ENCODE measurements at regions not wholly inside any gene's neighbourhood (a gene's known extent, or its start where the extent isn't known, plus 50 kb on each side); places are given as distances from the start of the nearest gene placed in this dataset.

DNA sequence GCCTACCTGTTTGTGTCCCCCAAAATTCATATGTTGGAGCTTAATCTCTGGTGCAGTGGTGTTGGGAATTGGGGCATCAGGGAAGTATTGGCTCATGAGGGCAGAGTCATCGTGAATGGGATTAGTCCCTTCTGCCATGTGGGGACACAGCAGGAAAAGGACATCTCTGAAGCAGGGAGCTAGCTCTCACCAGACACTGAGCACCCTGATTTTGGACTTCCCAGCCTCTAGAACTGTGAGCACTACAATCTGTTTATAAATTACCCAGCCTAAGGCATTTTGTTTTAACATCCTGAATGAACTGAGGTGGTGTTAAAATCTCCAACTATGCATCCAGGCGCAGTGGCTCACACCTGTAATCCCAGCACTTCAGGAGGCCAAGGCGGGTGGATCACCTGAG lies 206.0 kb downstream of the SEC14L1 start:
- DNase-seq (ENCODE audit: extremely low spot score) = peak; percentile 21
- no peaks in the 10 kb centered on the region for H3K27me3 ChIP-seq
- H3K9me3 ChIP-seq = no peaks in the 10 kb centered on the region
- no peaks in the 10 kb centered on the region for H3K36me3 ChIP-seq
- TF ChIP-seq, protein P1, sequence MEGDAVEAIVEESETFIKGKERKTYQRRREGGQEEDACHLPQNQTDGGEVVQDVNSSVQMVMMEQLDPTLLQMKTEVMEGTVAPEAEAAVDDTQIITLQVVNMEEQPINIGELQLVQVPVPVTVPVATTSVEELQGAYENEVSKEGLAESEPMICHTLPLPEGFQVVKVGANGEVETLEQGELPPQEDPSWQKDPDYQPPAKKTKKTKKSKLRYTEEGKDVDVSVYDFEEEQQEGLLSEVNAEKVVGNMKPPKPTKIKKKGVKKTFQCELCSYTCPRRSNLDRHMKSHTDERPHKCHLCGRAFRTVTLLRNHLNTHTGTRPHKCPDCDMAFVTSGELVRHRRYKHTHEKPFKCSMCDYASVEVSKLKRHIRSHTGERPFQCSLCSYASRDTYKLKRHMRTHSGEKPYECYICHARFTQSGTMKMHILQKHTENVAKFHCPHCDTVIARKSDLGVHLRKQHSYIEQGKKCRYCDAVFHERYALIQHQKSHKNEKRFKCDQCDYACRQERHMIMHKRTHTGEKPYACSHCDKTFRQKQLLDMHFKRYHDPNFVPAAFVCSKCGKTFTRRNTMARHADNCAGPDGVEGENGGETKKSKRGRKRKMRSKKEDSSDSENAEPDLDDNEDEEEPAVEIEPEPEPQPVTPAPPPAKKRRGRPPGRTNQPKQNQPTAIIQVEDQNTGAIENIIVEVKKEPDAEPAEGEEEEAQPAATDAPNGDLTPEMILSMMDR (IDR thresholded peaks at IDR 0.05) = no peak
- no peak for TF ChIP-seq EP300 (IDR thresholded peaks at IDR 0.05)
- no peak for TF ChIP-seq POLR2A (IDR thresholded peaks at IDR 0.05; ENCODE audit: low read depth)
- TF ChIP-seq POLR2AphosphoS5 (IDR thresholded peaks at IDR 0.05) = no peak
- WGBS = 100% methylated on average over 3 of the region's 3 CpGs
- H3K27ac ChIP-seq (replicated peaks in 1 of 4) = no peak overlapping the region
- H3K4me1 ChIP-seq = peaks cover 22 to 36% (median 27%) of the 10 kb centered on the region in 4 donors
- intact Hi-C loops (cut with DNase I) = no loop called here
- H3K4me3 ChIP-seq = no peak overlapping the region

DNA sequence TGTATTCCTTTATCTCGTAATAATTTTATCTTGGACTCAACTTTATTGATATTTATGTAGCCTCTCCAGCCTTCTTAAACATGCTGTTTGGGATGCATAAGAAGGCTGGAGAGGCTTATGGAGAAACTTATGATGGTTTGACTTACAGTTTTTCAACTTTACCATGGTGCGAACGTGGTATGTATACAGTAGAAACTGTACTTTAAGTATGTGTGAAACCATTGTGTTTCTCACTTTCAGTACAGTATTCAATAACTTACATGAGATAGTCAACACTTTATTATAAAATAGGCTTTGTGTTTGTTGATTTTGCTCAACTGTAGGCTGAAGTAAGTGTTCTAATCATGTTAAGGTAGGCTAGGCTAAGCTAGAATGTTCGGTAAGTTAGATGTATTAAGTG lies 206.8 kb downstream of the SEC14L1 start:
- intact Hi-C loops (cut with DNase I) = no loop called here
- no peaks in the 10 kb centered on the region for H3K36me3 ChIP-seq

DNA sequence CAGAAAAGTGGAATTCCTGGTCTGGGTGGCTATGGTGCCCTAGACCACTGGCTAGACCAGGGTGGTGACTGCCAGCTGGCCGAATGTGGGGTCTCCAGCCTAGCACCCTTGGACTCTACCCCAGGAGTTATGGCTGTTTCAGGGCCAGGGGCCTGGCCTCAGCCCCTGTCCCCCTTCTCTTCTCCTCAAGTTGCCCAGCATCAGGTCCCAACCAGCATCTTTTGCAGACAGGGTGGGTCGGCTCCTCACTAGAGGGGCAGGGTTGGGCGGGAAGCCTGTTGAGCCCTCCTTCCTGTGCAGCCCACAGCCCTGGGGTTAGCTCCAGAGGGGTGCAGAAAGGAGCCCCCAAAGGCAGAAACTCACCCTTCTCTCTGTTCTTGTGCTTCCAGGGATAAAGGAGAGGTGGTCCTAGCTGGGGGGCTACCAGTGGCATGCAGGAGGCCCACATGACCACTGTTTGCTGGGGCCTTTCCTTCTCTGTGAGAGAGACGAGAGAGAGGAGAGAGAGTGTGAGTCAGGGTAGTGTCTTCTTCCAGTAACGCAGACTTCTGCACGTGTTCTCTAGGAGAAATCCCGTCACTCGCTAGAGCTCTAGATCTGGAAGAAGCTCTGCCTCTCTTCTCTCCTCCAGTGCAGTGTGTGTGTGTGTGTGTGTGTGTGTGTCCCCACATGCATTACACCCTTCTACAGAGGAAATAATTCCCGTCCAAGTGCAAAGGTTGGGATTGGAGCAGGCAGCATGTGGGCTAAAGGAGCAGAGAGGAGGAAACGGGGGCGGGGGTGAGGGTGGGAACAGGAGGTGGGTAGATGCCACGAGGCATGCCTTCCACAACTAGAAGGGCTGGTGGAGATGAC lies 209.4 kb downstream of the SEC14L1 start:
- Histone ChIP-seq H3K9me3 (no peaks in the 10 kb centered on the region), H3K36me3 (no peaks in the 10 kb centered on the region), H3K4me3 (no peak overlapping the region), H3K27me3 (no peaks in the 10 kb centered on the region), H3K4me1 (peaks cover 36 to 59% (median 53%) of the 10 kb centered on the region in 4 donors), H3K27ac (replicated peaks in 1 of 4) (peak overlapping the region; percentile 6 to 75 (median 48))
- WGBS = 47% methylated on average over 11 of the region's 12 CpGs
- intact Hi-C loops (cut with DNase I) = no loop called here
- TF ChIP-seq EP300 (IDR thresholded peaks at IDR 0.05) (no peak), POLR2AphosphoS5 (IDR thresholded peaks at IDR 0.05) (peak in 1 of 2 donors; percentile 10)
- DNase-seq (ENCODE audit: extremely low spot score) = peak; percentile 88

More for the DNA sequence above, 206.8 kb downstream of the SEC14L1 start:
- Histone ChIP-seq H3K4me3 (no peak overlapping the region), H3K27ac (replicated peaks in 1 of 4) (no peak overlapping the region), H3K9me3 (no peaks in the 10 kb centered on the region), H3K27me3 (no peaks in the 10 kb centered on the region), H3K4me1 (peaks cover 30 to 42% (median 34%) of the 10 kb centered on the region in 4 donors)
- TF ChIP-seq, protein P1 (IDR thresholded peaks at IDR 0.05) = no peak
- TF ChIP-seq POLR2A (IDR thresholded peaks at IDR 0.05; ENCODE audit: low read depth) = no peak
- no peak for TF ChIP-seq EP300 (IDR thresholded peaks at IDR 0.05)
- TF ChIP-seq POLR2AphosphoS5 (IDR thresholded peaks at IDR 0.05) = no peak
- 97% methylated on average over 4 of the region's 4 CpGs for WGBS
- no peak for DNase-seq (ENCODE audit: extremely low spot score)

DNA sequence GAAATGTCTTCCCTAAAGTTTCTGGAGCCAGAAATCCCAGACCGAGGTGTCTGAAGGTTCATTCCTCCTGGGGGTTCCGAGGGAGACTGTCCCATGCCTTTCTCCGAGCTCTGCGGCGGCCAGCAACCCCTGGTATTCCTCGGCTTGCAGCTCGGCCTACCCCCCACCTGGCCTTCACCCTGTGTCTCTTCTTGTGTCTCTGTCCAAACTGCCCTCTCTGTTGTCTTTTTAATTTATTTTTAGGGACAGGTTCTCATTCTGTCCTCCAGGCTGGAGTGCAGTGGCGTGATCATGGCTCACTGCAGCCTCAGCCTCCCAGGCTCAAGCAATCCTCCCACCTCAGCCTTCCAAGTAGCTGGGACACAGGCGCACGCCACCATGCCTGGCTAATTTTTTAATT lies 211.7 kb downstream of the SEC14L1 start:
- H3K27ac ChIP-seq (replicated peaks in 1 of 4) = peak overlapping the region in 2 of 4 donors; percentile 59 to 75

DNA sequence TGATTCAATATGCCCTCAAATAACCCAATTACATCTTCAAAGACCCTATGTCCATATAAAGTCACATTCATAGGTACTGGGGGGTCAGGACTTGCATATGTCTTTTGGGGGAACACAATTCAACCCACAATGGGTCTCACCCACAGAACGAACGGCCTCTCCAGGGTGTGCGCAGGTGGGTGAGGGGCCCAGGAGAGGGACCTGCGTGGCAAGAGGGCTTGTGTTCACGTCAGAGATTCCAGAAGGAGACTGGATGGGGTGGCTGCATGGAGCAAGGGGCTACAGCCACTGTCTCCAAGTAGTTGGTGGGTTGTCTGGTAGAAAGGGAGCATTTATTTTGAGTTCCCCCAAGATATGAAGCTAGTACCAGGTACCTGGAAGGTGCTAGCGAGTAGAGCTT lies 212.2 kb downstream of the SEC14L1 start:
- Histone ChIP-seq H3K27me3 (no peaks in the 10 kb centered on the region), H3K36me3 (no peaks in the 10 kb centered on the region), H3K4me3 (no peak overlapping the region), H3K4me1 (peaks cover 39 to 70% (median 66%) of the 10 kb centered on the region in 4 donors), H3K27ac (replicated peaks in 1 of 4) (peak overlapping the region in 3 of 4 donors; percentile 19 to 75 (median 59)), H3K9me3 (no peaks in the 10 kb centered on the region)
- intact Hi-C loops (cut with DNase I) = no loop called here
- TF ChIP-seq EP300 (IDR thresholded peaks at IDR 0.05) (no peak), POLR2A (IDR thresholded peaks at IDR 0.05; ENCODE audit: low read depth) (no peak), POLR2AphosphoS5 (IDR thresholded peaks at IDR 0.05) (no peak)
- TF ChIP-seq, protein P1 (IDR thresholded peaks at IDR 0.05) = no peak
- 95% methylated on average over 6 of the region's 6 CpGs for WGBS
- peak; percentile 47 for DNase-seq (ENCODE audit: extremely low spot score)

More for the DNA sequence above, 211.7 kb downstream of the SEC14L1 start:
- intact Hi-C loops (cut with DNase I) = no loop called here
- Histone ChIP-seq H3K36me3 (no peaks in the 10 kb centered on the region), H3K4me1 (peaks cover 39 to 70% (median 66%) of the 10 kb centered on the region in 4 donors), H3K9me3 (no peaks in the 10 kb centered on the region), H3K27me3 (no peaks in the 10 kb centered on the region), H3K4me3 (no peak overlapping the region)
- TF ChIP-seq, protein P1 (IDR thresholded peaks at IDR 0.05) = no peak
- no peak for TF ChIP-seq POLR2AphosphoS5 (IDR thresholded peaks at IDR 0.05)
- TF ChIP-seq POLR2A (IDR thresholded peaks at IDR 0.05; ENCODE audit: low read depth) = no peak
- WGBS = 96% methylated on average over 10 of the region's 10 CpGs
- DNase-seq (ENCODE audit: extremely low spot score) = peak; percentile 37
